ENCODE measurements at regions not wholly inside any gene's neighbourhood (a gene's known extent, or its start where the extent isn't known, plus 50 kb on each side); places are given as distances from the start of the nearest gene placed in this dataset.

DNA sequence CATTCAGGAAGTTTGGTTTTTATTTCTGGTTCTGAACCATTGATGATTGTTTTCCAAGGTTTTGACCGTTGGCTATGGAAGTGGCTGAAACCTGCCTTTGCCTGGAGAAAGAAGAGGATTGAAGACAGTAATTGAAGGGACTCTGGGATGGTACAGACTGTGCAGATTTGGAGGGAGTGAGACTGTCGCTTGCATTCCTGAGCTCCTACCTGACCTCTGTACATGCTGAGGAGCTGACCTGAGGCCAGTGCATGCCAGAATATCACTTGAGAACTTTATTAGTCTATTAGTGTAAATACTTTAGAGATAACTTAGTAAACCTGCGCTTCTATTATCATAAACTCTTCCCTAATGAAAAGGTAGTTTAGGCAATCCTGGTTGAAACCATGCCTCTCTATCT, 276.4 kb downstream of the IRS2 start:
- in situ Hi-C loops (cut with HindIII; ENCODE audit: low pct_unique_long_range_greater_than_20kb, low sequenced_read_pairs), result no loop called here
- DNase-seq (ENCODE audit: low read depth, low spot score), result no peak

DNA sequence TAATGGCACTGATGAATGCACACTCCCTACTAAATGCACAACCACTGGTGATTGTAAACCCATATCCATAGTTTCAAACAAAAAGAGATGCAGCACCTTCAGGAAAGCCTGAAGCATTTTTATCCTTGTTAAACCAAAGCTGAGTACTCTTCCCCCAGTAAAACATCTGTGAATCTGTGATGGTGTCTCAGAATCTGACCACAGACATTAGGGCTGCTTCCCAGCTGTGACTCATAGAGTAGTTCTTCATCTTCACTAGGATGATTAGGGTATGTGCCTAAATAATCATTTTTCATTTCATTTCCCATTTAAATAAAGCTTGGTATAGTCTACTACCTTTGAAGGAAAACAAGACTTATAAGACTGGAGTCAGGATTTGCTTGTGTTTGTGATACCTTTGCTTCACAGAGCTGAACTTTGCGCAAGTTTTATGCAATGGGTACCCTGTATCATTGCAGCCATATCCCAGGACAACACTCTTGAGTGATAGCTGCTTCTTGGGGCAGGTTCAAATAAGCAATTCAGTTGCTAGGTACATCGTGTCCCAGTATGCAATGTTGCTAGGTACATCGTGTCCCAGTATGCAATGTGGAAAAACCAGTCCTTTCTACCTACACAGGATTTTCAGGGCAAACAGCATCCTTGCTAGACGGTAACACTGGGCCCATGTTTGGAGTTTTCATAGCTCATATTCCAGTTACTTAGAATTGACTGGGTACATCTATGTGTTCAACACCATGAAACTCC, 277.1 kb downstream of the IRS2 start:
- in situ Hi-C loops (cut with HindIII; ENCODE audit: low pct_unique_long_range_greater_than_20kb, low sequenced_read_pairs), result no loop called here
- no peak for DNase-seq (ENCODE audit: low read depth, low spot score)

GRCh38 chr13:109500146-109500773, 286.1 kb downstream of the IRS2 start:
- DNase-seq (ENCODE audit: low read depth, low spot score), result peak; percentile 56
- in situ Hi-C loops (cut with HindIII; ENCODE audit: low pct_unique_long_range_greater_than_20kb, low sequenced_read_pairs), result no loop called here

- in situ Hi-C loops (cut with HindIII; ENCODE audit: low pct_unique_long_range_greater_than_20kb, low sequenced_read_pairs), result no loop called here
- no peak for DNase-seq (ENCODE audit: low read depth, low spot score)
These were observed 288.5 kb downstream of the IRS2 start for GRCh38 chr13:109497917-109498316.

GRCh38 chr13:109496216-109496615, 290.2 kb downstream of the IRS2 start:
- DNase-seq (ENCODE audit: low read depth, low spot score), result no peak
- in situ Hi-C loops (cut with HindIII; ENCODE audit: low pct_unique_long_range_greater_than_20kb, low sequenced_read_pairs), result no loop called here

DNA sequence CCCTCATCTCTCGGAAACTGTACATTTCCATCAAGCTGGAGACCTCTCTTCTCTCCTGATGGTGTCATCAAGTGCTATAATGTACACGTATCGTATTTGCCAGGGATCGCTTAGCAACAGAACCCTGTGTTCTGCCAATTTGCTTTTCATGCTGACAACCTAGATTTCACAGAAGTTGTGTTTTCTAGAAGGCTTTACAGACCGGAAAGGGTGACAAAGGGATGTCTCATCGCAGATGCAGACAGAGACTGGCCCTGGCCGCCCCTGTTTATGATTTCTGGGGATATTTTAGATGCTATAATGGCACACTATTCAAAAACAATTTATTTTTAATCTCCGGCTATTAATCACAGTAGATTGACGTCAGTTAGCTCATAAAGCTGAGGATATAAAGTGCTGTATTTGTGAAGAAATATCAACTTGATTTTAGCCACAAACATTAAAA, 291.4 kb downstream of the IRS2 start:
- in situ Hi-C loops (cut with HindIII; ENCODE audit: low pct_unique_long_range_greater_than_20kb, low sequenced_read_pairs), result no loop called here
- DNase-seq (ENCODE audit: low read depth, low spot score), result no peak

DNA sequence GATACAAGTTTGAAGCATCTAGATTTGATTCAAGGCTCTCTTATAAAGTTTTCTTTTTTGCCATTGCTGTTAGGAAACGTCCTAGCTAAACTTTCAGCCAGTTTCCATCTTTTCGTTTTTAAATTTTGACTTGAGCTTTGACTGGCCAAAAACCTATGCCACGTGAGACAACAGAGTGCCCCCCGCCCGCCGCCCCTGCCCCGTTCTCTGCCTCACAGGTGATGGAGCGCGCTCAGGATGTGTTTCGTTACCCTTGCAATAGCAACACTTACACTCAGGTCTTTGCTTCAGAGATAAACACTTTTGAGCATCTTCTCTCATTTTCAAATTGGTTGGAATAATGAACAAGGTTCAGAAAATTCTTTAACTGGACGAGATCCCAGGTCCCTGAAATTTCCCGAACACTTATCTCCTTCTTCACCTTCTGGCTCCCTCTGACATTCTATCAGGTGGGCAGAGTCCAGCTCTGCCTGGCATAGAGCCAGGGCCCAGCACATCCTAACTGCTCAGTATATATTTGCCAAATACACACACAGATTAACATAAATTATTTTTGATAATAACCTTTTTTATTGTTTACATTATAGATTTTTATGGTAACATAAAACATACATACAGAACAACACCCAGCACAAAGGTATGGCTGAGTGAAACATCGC, 301.1 kb downstream of the IRS2 start:
- no peak for DNase-seq (ENCODE audit: low read depth, low spot score)
- in situ Hi-C loops (cut with HindIII; ENCODE audit: low pct_unique_long_range_greater_than_20kb, low sequenced_read_pairs), result no loop called here

- no peak for DNase-seq (ENCODE audit: low read depth, low spot score)
- in situ Hi-C loops (cut with HindIII; ENCODE audit: low pct_unique_long_range_greater_than_20kb, low sequenced_read_pairs), result no loop called here
These were observed 303.1 kb downstream of the IRS2 start for GRCh38 chr13:109483284-109483683.

DNA sequence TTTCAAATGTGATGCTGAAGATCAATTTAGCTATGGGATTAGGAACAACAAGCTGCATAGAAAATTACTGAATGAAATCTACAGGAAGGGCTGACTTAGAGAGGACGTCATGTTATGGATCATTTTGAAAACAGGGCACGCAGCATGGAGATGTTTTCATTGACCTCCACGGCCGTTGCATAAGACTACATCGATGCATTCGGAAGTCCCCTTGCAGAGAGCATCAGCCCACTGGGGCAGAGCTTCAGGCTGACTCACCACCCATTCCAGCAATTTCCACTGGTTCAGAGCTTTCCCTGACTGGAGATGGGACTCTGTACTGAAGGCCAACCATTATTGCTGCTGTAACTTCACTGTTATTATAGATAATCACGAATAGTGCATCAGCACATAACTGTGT, 305.3 kb downstream of the IRS2 start:
- DNase-seq (ENCODE audit: low read depth, low spot score), result no peak
- in situ Hi-C loops (cut with HindIII; ENCODE audit: low pct_unique_long_range_greater_than_20kb, low sequenced_read_pairs), result no loop called here

GRCh38 chr13:109480011-109480955, 306.1 kb downstream of the IRS2 start:
- in situ Hi-C loops (cut with HindIII; ENCODE audit: low pct_unique_long_range_greater_than_20kb, low sequenced_read_pairs), result no loop called here
- DNase-seq (ENCODE audit: low read depth, low spot score), result peak; percentile 11

DNA sequence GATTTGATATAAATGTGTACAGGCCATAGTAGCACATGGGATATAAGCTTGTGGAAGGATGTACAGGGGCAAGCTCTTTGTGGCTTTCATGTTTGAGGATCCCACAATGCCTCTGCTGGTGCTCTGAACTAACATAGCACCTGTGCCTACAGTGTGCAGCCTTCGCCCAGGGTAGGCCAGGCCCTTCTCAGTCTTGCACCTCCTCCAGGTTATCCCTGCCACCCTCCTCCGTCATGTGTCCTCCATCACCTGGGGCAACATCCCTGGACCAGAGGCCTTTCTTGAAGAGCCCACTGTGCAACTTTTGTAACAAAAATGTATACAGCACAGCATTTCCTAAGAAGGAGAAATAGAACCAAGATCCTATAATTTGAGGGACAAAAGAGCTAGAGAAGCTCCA, 306.8 kb downstream of the IRS2 start:
- in situ Hi-C loops (cut with HindIII; ENCODE audit: low pct_unique_long_range_greater_than_20kb, low sequenced_read_pairs), result no loop called here
- no peak for DNase-seq (ENCODE audit: low read depth, low spot score)

DNA sequence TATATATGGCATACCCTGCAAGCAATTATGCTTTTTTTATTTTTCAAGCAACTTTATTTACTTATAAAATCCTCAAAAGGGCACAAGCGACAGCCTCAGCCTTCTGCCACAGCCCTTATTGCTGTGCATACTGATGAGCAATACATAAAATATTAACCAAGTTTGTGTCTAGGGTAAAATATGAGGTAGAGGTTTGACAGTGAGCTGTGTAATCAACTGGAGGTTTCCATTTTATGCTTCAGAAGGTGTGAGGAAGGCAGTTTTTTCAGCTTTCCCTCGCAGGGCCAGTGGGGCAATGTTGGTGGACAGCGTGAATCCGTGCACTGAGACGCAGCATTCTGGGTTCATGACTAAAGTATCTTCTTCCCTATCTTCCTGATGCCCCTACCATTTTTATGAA, 310.4 kb downstream of the IRS2 start:
- in situ Hi-C loops (cut with HindIII; ENCODE audit: low pct_unique_long_range_greater_than_20kb, low sequenced_read_pairs), result no loop called here
- DNase-seq (ENCODE audit: low read depth, low spot score), result no peak

- in situ Hi-C loops (cut with HindIII; ENCODE audit: low pct_unique_long_range_greater_than_20kb, low sequenced_read_pairs), result no loop called here
These were observed 318.3 kb downstream of the IRS2 start for GRCh38 chr13:109468123-109468522.

GRCh38 chr13:109465148-109465547, 321.2 kb downstream of the IRS2 start:
- in situ Hi-C loops (cut with HindIII; ENCODE audit: low pct_unique_long_range_greater_than_20kb, low sequenced_read_pairs), result no loop called here

More at GRCh38 chr13:109468123-109468522, 318.3 kb downstream of the IRS2 start:
- no peak for DNase-seq (ENCODE audit: low read depth, low spot score)

GRCh38 chr13:109454167-109454917, 332.0 kb downstream of the IRS2 start:
- in situ Hi-C loops (cut with HindIII; ENCODE audit: low pct_unique_long_range_greater_than_20kb, low sequenced_read_pairs), result no loop called here
- DNase-seq (ENCODE audit: low read depth, low spot score), result no peak

More at GRCh38 chr13:109465148-109465547, 321.2 kb downstream of the IRS2 start:
- no peak for DNase-seq (ENCODE audit: low read depth, low spot score)

DNA sequence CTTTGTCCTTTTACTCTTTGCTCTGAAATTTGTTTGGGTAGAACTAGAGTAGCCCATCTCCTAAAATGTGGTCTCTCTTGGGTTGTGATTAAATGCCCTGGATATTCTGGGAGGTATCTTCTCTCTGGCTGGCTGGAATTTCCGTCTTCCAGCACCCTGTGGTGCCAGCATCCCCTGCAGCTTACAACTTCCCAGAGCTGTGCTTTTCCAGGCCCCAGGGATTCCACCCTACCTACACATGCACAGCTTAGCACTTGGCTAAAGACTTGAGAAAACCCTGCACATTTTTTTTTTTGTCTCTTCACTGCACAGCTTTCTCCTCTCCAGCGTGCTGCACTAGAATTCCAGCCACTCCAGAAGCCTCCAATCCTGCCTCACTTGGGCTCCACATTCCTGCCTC, 334.7 kb downstream of the IRS2 start:
- in situ Hi-C loops (cut with HindIII; ENCODE audit: low pct_unique_long_range_greater_than_20kb, low sequenced_read_pairs), result no loop called here
- DNase-seq (ENCODE audit: low read depth, low spot score), result no peak

- no peak for DNase-seq (ENCODE audit: low read depth, low spot score)
- in situ Hi-C loops (cut with HindIII; ENCODE audit: low pct_unique_long_range_greater_than_20kb, low sequenced_read_pairs), result no loop called here
These were observed 337.8 kb downstream of the IRS2 start for GRCh38 chr13:109448629-109449028.
